Hepatocyte (in vitro differentiated cells): ENCODE measurements at regions not wholly inside any gene's neighbourhood (a gene's known extent, or its start where the extent isn't known, plus 50 kb on each side); places are given as distances from the start of the nearest gene placed in this dataset.

ENCODE experiments used
- DNase-seq: peaks from one replicate; pipeline ENCODE4 v3.0.0-alpha.2; 2016; ENCODE audit warnings: low spot score
- H2AFZ ChIP-seq: fragments of 200-600 bp; sonication (generic); 2 replicates; pipeline ENCODE4 v1.6.0; 2016; ENCODE audit warnings: antibody characterized with exemption, mild to moderate bottlenecking
- H3K27ac ChIP-seq: fragments of 200-600 bp; sonication (generic); 2 replicates; pipeline ENCODE4 v1.5.1; 2016; ENCODE audit warnings: mild to moderate bottlenecking
- H3K27me3 ChIP-seq: fragments of 200-600 bp; sonication (generic); 2 replicates; pipeline ENCODE4 v1.6.1; 2016
- H3K36me3 ChIP-seq: fragments of 200-600 bp; sonication (generic); replicated peaks from 2 replicates; pipeline ENCODE4 v1.5.1; 2016; ENCODE audit warnings: low read depth; ENCODE audit not compliant: insufficient read depth
- H3K4me1 ChIP-seq: fragments of 200-600 bp; sonication (generic); 2 replicates; pipeline ENCODE4 v1.5.1; 2016; ENCODE audit warnings: mild to moderate bottlenecking, moderate library complexity; ENCODE audit not compliant: insufficient read depth
- H3K4me2 ChIP-seq: fragments of 200-600 bp; sonication (generic); 2 replicates; pipeline ENCODE4 v1.6.0; 2016
- H3K4me3 ChIP-seq: fragments of 200-600 bp; sonication (generic); 2 replicates; pipeline ENCODE4 v1.5.1; 2016; ENCODE audit warnings: mild to moderate bottlenecking
- H3K79me2 ChIP-seq: fragments of 200-600 bp; sonication (generic); 2 replicates; pipeline ENCODE4 v1.6.0; 2017; ENCODE audit warnings: mild to moderate bottlenecking
- H3K9me2 ChIP-seq: fragments of 200-600 bp; sonication (generic); replicated peaks from 2 replicates; pipeline ENCODE4 v1.6.0; 2017; ENCODE audit warnings: mild to moderate bottlenecking; ENCODE audit not compliant: insufficient read depth
- H3K9me3 ChIP-seq: fragments of 200-600 bp; sonication (generic); 2 replicates; pipeline ENCODE4 v1.5.1; 2016; ENCODE audit warnings: low read depth, mild to moderate bottlenecking
- H4K20me1 ChIP-seq: fragments of 200-600 bp; sonication (generic); 2 replicates; pipeline ENCODE4 v1.6.0; 2016; ENCODE audit warnings: mild to moderate bottlenecking; ENCODE audit not compliant: insufficient read depth, poor library complexity, severe bottlenecking
- CTCF ChIP-seq: fragments of 200-600 bp; sonication (generic); IDR thresholded peaks from 2 replicates; pipeline ENCODE4 v1.5.1; 2016; ENCODE audit warnings: antibody characterized with exemption, mild to moderate bottlenecking; ENCODE audit not compliant: poor library complexity
- EZH2 ChIP-seq: fragments of 200-600 bp; sonication (generic); IDR thresholded peaks from 2 replicates; pipeline ENCODE4 v1.6.1; 2016; ENCODE audit warnings: antibody characterized with exemption, mild to moderate bottlenecking, borderline replicate concordance
- EZH2phosphoT487 ChIP-seq: fragments of 200-600 bp; sonication (generic); IDR thresholded peaks from one replicate; pipeline ENCODE4 v1.6.1; 2018; ENCODE audit warnings: antibody characterized with exemption, mild to moderate bottlenecking, low read depth, moderate library complexity; ENCODE audit not compliant: unreplicated experiment, severe bottlenecking
- WGBS: methylation state at CpG from one replicate; pipeline ENCODE4 v1.1.6; 2016; ENCODE audit warnings: low lambda C conversion rate; ENCODE audit errors: missing lambda C conversion rate; 5-methylcytosine and 5-hydroxymethylcytosine counted together

- no peak for TF ChIP-seq EZH2
- no peak for TF ChIP-seq CTCF
- no peak for TF ChIP-seq EZH2phosphoT487
- no peaks in the 10 kb centered on the region for H3K36me3 ChIP-seq
- no peak overlapping the region for H3K4me2 ChIP-seq
- H3K9me2 ChIP-seq, result no peaks in the 10 kb centered on the region
- no peaks in the 10 kb centered on the region for H4K20me1 ChIP-seq
- no peaks in the 10 kb centered on the region for H3K27me3 ChIP-seq
- H2AFZ ChIP-seq, result no peak overlapping the region
- no peak for DNase-seq
- WGBS, result 87% methylated on average over 2 of the region's 2 CpGs
- H3K9me3 ChIP-seq, result no peaks in the 10 kb centered on the region
- H3K27ac ChIP-seq, result no peak overlapping the region
- no peaks in the 10 kb centered on the region for H3K4me1 ChIP-seq
- H3K79me2 ChIP-seq, result no peaks in the 10 kb centered on the region
- no peak overlapping the region for H3K4me3 ChIP-seq
These were observed 1579.3 kb upstream of the CDH6 start for GRCh38 chr5:29614206-29614605.

GRCh38 chr5:29588236-29588635 is 1605.2 kb upstream of the CDH6 start:
- Histone ChIP-seq H3K36me3 (no peaks in the 10 kb centered on the region), H3K79me2 (no peaks in the 10 kb centered on the region), H3K4me2 (no peak overlapping the region), H3K9me3 (no peaks in the 10 kb centered on the region), H4K20me1 (no peaks in the 10 kb centered on the region), H3K4me1 (no peaks in the 10 kb centered on the region), H3K9me2 (no peaks in the 10 kb centered on the region), H3K27me3 (no peaks in the 10 kb centered on the region), H2AFZ (no peak overlapping the region), H3K4me3 (no peak overlapping the region), H3K27ac (no peak overlapping the region)
- DNase-seq, result no peak
- no peak for TF ChIP-seq EZH2
- TF ChIP-seq CTCF, result no peak
- no peak for TF ChIP-seq EZH2phosphoT487

- Histone ChIP-seq H3K27ac (no peak overlapping the region), H3K4me1 (no peaks in the 10 kb centered on the region), H3K79me2 (no peaks in the 10 kb centered on the region), H4K20me1 (no peaks in the 10 kb centered on the region), H3K27me3 (no peaks in the 10 kb centered on the region), H3K4me3 (no peak overlapping the region), H3K36me3 (no peaks in the 10 kb centered on the region), H3K9me3 (no peaks in the 10 kb centered on the region), H3K4me2 (no peak overlapping the region), H2AFZ (no peak overlapping the region), H3K9me2 (no peaks in the 10 kb centered on the region)
- TF ChIP-seq CTCF, result no peak
- no peak for TF ChIP-seq EZH2phosphoT487
- TF ChIP-seq EZH2, result no peak
- no peak for DNase-seq
- 76% methylated on average over 2 of the region's 2 CpGs for WGBS
These were observed 1605.7 kb upstream of the CDH6 start for GRCh38 chr5:29587832-29588231.

GRCh38 chr5:29568028-29568427 is 1625.5 kb upstream of the CDH6 start:
- DNase-seq, result no peak
- Histone ChIP-seq H2AFZ (no peak overlapping the region), H3K4me3 (no peak overlapping the region), H3K4me1 (no peaks in the 10 kb centered on the region), H3K79me2 (no peaks in the 10 kb centered on the region), H3K27ac (no peak overlapping the region), H4K20me1 (no peaks in the 10 kb centered on the region), H3K4me2 (no peak overlapping the region), H3K36me3 (no peaks in the 10 kb centered on the region), H3K27me3 (no peaks in the 10 kb centered on the region), H3K9me3 (no peaks in the 10 kb centered on the region), H3K9me2 (no peaks in the 10 kb centered on the region)
- 53% methylated on average over 2 of the region's 2 CpGs for WGBS
- TF ChIP-seq EZH2 (no peak), CTCF (no peak), EZH2phosphoT487 (no peak)
